Astrocyte of the spinal cord (primary cell): ENCODE measurements at regions not wholly inside any gene's neighbourhood (a gene's known extent, or its start where the extent isn't known, plus 50 kb on each side); places are given as distances from the start of the nearest gene placed in this dataset.

ENCODE experiments used
- DNase-seq: peaks from one replicate; pipeline ENCODE4 v3.0.0; 2011; ENCODE audit warnings: low read depth, low spot score
- H3K4me3 ChIP-seq: 2 replicates; pipeline ENCODE4 v1.5.1; 2011; ENCODE audit warnings: low read depth, mild to moderate bottlenecking, low read length, moderate library complexity
- in situ Hi-C: cut with HindIII; loops from 2 replicates; pipeline ENCODE4 v1.10.0; 2017; ENCODE audit warnings: low sequenced_read_pairs
- TF ChIP-seq, protein P1 (sequence below): IDR thresholded peaks from 2 replicates; pipeline ENCODE4 v1.5.1; 2012; ENCODE audit warnings: low read depth, mild to moderate bottlenecking, low read length, inconsistent platforms

DNA sequence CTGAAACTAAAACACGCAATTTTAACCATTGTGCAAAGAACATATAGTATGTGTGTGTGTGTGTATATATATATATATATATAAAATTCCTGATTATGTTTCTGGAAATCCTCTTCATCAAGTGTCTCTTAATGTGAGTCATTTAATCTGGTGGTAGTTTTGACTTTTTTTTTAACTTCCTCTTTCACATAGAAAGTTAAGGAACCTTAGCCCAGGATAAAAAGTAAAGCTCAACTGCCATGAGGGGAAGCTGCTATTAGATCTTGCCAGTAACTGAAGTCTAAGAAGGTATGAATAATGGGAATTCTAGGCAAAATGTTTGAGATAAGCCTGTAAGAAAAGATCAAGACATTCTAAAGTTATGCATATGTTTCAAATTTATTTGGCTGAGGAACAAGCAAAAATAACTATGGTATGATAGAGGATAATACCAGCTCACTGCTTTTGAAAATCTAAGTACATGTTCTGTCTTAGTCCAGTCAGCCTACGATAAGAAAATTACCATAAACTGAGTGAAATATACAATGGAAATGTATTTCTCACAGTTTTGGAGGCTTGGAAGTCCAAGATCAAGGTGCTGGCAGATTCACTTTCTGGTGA, 757.0 kb downstream of the TRAM1L1 start:
- TF ChIP-seq, protein P1, sequence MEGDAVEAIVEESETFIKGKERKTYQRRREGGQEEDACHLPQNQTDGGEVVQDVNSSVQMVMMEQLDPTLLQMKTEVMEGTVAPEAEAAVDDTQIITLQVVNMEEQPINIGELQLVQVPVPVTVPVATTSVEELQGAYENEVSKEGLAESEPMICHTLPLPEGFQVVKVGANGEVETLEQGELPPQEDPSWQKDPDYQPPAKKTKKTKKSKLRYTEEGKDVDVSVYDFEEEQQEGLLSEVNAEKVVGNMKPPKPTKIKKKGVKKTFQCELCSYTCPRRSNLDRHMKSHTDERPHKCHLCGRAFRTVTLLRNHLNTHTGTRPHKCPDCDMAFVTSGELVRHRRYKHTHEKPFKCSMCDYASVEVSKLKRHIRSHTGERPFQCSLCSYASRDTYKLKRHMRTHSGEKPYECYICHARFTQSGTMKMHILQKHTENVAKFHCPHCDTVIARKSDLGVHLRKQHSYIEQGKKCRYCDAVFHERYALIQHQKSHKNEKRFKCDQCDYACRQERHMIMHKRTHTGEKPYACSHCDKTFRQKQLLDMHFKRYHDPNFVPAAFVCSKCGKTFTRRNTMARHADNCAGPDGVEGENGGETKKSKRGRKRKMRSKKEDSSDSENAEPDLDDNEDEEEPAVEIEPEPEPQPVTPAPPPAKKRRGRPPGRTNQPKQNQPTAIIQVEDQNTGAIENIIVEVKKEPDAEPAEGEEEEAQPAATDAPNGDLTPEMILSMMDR, result no peak
- DNase-seq, result no peak
- in situ Hi-C loops, result no loop called here
- H3K4me3 ChIP-seq, result no peak overlapping the region

DNA sequence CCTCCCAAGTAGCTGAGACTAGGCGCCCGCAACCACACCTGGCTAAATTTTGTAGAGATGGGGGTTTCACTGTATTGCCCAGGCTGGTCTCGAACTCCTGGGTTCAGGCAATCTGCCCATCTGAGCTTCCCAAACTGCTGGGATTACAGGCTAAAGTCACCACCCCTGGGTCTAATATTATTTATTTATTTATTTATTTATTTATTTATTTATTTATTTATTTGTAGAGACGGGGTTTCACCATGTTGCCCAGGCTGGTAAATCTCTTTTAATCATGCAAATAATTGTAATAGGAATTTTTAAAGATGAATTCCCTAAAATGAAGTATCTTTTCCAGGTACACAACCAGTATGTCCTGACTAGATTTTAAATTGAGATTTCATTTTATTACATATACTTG, 761.8 kb downstream of the TRAM1L1 start:
- TF ChIP-seq, protein P1, result no peak
- no peak for DNase-seq
- in situ Hi-C loops, result no loop called here

DNA sequence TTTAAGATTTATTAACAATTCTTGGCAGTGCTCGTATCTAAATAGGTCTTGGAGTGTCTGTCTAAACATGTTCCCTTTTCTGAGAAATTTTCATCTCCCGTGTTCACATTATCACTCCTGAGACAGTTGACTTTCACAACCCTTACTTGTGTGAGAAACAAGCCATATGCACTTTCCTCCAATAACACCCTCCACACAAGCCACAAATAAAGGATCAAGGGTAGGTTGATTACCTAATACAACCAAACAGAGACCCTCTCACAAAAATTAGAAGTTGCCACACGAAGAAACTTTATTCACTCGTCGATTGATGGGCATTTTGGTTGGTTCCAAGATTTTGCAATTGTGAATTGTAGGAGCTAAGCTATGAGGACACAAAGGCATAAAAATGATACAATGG, 763.9 kb downstream of the TRAM1L1 start:
- TF ChIP-seq, protein P1, result no peak
- DNase-seq, result no peak
- in situ Hi-C loops, result no loop called here
- no peak overlapping the region for H3K4me3 ChIP-seq

More for the DNA sequence above, 761.8 kb downstream of the TRAM1L1 start:
- no peak overlapping the region for H3K4me3 ChIP-seq

GRCh38 chr4:116320859-116321258, 764.5 kb downstream of the TRAM1L1 start:
- H3K4me3 ChIP-seq, result no peak overlapping the region
- TF ChIP-seq, protein P1, result no peak
- in situ Hi-C loops, result no loop called here
- no peak for DNase-seq

DNA sequence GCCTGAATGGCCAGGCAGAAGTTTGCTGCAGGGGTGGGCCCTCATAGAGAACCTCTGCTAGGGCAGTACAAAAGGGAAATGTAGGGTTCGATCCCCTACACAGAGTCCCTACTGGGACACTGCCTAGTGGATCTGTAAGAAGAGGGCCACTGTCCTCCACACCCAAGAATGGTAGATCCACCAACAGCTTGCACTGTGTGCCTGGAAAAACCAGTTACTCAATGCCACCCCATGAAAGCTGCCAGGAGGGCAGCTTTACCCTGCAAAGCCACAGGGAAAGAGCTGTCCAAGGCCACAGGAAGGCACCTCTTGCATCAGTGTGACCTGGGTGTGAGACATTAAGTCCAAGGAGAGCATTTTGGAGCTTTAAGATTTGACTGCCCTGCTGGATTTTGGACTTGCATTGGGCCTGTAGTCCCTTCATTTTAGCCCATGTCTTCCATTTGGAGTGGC, 781.6 kb downstream of the TRAM1L1 start:
- in situ Hi-C loops, result no loop called here
- H3K4me3 ChIP-seq, result no peak overlapping the region
- DNase-seq, result no peak
- TF ChIP-seq, protein P1, result no peak

- in situ Hi-C loops, result no loop called here
- H3K4me3 ChIP-seq, result no peak overlapping the region
- TF ChIP-seq, protein P1, result no peak
- no peak for DNase-seq
Measured at GRCh38 chr4:116302990-116303735, 782.2 kb downstream of the TRAM1L1 start.
